ENCODE measurements at regions not wholly inside any gene's neighbourhood (a gene's known extent, or its start where the extent isn't known, plus 50 kb on each side); places are given as distances from the start of the nearest gene placed in this dataset.
"Not testable (repeated sequence)": the region's sequence is repeated elsewhere in the genome, so short reads cannot be mapped to it uniquely, and the experiment has no call there.

DNA sequence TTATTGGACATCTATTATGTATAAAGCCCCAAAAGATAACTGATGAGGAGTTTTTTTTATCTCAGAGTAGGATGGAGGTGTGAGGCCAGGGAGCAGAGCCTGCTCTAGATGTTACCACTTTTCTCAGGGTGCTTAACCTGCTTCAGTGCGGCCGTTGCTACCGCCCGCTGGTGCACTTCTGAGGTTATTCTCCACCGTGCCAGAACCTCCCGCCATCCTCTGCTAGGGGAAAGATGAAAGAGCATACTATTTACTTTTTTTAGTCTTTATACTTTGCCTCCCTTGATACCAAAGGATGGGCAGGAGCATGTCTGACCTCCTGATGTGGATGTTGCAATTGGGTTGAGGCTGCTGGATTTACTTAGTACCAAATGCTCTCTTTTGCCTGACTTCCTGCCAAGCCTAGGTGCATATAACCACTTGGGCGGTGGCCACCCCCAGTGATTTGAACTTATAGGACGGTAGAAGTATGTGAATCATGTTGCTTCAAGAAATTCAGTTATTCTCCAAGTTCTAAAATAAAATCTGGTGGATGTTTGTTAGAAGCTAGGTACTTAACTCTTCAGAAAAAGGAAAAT lies 71.1 kb upstream of the HSPB3 start:
- 54% methylated on average over 7 of the region's 8 CpGs for WGBS (ENCODE audit: insufficient coverage, low coverage, low lambda C conversion rate, missing lambda C conversion rate)
- ATAC-seq (peak in 1 of 4 donors; percentile 74), DNase-seq (no peak)
- intact Hi-C loops (cut with DNase I): no loop called here
- no peak overlapping the region for H3K4me3 ChIP-seq
- no peaks in the 10 kb centered on the region for H3K36me3 ChIP-seq
- no peaks in the 10 kb centered on the region for H3K4me1 ChIP-seq
- TF ChIP-seq, protein P1, sequence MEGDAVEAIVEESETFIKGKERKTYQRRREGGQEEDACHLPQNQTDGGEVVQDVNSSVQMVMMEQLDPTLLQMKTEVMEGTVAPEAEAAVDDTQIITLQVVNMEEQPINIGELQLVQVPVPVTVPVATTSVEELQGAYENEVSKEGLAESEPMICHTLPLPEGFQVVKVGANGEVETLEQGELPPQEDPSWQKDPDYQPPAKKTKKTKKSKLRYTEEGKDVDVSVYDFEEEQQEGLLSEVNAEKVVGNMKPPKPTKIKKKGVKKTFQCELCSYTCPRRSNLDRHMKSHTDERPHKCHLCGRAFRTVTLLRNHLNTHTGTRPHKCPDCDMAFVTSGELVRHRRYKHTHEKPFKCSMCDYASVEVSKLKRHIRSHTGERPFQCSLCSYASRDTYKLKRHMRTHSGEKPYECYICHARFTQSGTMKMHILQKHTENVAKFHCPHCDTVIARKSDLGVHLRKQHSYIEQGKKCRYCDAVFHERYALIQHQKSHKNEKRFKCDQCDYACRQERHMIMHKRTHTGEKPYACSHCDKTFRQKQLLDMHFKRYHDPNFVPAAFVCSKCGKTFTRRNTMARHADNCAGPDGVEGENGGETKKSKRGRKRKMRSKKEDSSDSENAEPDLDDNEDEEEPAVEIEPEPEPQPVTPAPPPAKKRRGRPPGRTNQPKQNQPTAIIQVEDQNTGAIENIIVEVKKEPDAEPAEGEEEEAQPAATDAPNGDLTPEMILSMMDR (IDR thresholded peaks at IDR 0.05): no peak
- no peak for TF ChIP-seq POLR2A (IDR thresholded peaks at IDR 0.05)
- no peaks in the 10 kb centered on the region for H3K27me3 ChIP-seq
- no peaks in the 10 kb centered on the region for H3K9me3 ChIP-seq
- H3K27ac ChIP-seq: no peak overlapping the region

DNA sequence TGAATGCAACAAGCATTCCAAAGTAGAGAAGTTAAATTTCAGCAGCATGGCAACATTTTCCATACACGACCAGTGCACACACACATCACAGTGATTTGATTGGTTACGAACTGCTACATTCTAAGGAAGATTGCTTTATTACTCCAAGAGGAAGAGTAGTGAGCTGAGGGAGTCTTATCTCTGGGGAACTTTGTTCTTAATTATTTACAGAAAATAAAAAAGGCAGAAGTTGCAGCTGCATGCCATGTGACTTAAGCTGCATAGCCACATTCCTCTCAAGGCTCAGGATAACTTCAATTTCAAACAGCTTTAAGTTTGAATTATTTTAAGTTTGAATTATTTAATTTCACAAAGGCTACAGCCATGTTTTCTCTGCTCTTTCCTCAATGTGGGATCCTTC lies 71.6 kb upstream of the HSPB3 start:
- ATAC-seq: no peak
- Histone ChIP-seq H3K27ac (no peak overlapping the region), H3K36me3 (no peaks in the 10 kb centered on the region), H3K9me3 (no peaks in the 10 kb centered on the region), H3K27me3 (no peaks in the 10 kb centered on the region), H3K4me3 (no peak overlapping the region), H3K4me1 (no peaks in the 10 kb centered on the region)
- no peak for TF ChIP-seq POLR2A (IDR thresholded peaks at IDR 0.05)
- TF ChIP-seq, protein P1 (IDR thresholded peaks at IDR 0.05): no peak
- intact Hi-C loops (cut with DNase I): no loop called here
- 56% methylated on average over 2 of the region's 2 CpGs for WGBS (ENCODE audit: insufficient coverage, low coverage, low lambda C conversion rate, missing lambda C conversion rate)
- no peak for DNase-seq

DNA sequence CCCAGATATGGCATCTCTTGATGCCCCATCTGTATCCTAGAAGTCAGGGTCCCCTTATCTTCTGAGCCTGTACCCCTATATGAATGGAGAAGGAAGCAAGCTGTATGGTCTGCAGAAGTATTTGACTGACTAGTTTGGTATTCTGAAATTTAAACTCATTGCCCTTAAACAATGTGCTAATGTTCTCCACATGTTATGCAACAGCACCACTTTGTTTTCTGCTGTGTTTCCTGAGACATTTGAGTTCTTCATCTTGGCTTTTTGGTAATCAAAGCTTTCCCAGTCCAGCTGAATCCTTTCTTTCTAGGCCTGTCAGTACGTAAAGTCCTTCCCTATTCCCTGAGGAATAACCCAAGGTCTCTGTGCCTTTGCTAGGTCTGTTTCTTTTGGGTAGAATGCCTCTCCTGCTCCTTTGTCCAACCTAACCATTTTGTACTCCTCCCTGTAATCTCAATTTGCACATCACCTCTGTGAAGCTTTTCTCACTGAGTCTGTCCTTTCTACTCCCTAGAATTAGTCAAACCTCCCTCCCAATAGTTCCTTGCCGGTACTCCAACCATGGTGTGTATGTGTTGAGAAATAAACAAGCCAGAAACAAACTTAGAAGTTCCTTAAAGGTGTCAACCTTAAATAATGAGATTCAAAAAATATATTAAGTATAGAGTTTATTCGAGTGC lies 72.1 kb upstream of the HSPB3 start:
- Histone ChIP-seq H3K4me1 (no peaks in the 10 kb centered on the region), H3K27me3 (no peaks in the 10 kb centered on the region), H3K36me3 (no peaks in the 10 kb centered on the region), H3K4me3 (no peak overlapping the region), H3K9me3 (no peaks in the 10 kb centered on the region), H3K27ac (no peak overlapping the region)
- intact Hi-C loops (cut with DNase I): no loop called here
- no peak for DNase-seq
- no peak for ATAC-seq
- WGBS (ENCODE audit: insufficient coverage, low coverage, low lambda C conversion rate, missing lambda C conversion rate): 61% methylated on average over 3 of the region's 3 CpGs
- TF ChIP-seq, protein P1 (IDR thresholded peaks at IDR 0.05): no peak
- TF ChIP-seq POLR2A (IDR thresholded peaks at IDR 0.05): no peak

DNA sequence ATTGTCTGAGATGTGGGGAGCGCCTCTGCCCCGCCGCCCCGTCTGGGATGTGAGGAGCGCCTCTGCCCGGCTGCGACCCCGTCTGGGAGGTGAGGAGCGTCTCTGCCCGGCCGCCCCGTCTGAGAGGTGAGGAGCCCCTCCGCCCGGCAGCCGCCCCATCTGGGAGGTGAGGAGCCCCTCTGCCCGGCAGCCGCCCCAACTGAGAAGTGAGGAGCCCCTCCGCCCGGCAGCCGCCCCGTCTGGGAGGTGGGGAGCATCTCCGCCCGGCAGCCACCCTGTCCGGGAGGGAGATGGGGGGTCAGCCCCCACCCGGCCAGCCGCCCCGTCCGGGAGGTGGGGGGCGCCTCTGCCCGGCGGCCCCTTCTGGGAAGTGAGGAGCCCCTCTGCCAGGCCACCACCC lies 70.9 kb upstream of the ARL15 start:
- ATAC-seq: not testable (repeated sequence)

DNA sequence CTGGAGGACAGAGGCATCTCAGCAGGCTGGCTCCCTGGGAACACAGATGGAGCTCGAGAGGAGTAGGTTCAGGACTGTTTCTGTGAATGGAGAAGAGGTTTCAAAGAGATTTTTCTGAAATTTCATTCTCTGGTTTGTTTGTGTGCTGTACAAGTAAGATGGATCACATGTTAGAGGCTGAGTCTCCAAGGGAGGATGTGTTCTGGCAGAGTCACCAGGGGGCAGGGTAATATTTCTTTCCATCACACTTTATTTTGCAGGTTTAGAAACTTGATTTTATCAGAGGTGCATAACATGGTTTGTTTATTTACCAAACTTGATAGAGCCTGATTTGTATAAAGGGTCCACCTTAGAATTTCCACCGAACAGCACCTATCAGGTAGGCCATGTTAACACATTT lies 69.2 kb upstream of the ARL15 start:
- 57% methylated on average over 2 of the region's 2 CpGs for WGBS (ENCODE audit: insufficient coverage, low coverage, low lambda C conversion rate, missing lambda C conversion rate)
- Histone ChIP-seq H3K9me3 (no peaks in the 10 kb centered on the region), H3K4me3 (no peak overlapping the region), H3K27ac (no peak overlapping the region), H3K4me1 (no peaks in the 10 kb centered on the region), H3K27me3 (no peaks in the 10 kb centered on the region), H3K36me3 (no peaks in the 10 kb centered on the region)
- ATAC-seq (no peak), DNase-seq (no peak)
- intact Hi-C loops (cut with DNase I): no loop called here
- TF ChIP-seq POLR2A (IDR thresholded peaks at IDR 0.05): no peak
- TF ChIP-seq, protein P1 (IDR thresholded peaks at IDR 0.05): no peak

More for the DNA sequence above, 70.9 kb upstream of the ARL15 start:
- H3K27me3 ChIP-seq; H3K4me3 ChIP-seq; DNase-seq; intact Hi-C loops (cut with DNase I); H3K9me3 ChIP-seq; H3K36me3 ChIP-seq; H3K4me1 ChIP-seq; H3K27ac ChIP-seq: not testable (repeated sequence)
- WGBS (ENCODE audit: insufficient coverage, low coverage, low lambda C conversion rate, missing lambda C conversion rate): no CpG with 5 or more reads among the region's 31 CpGs
